Neutrophil (primary cell): ENCODE measurements at regions not wholly inside any gene's neighbourhood (a gene's known extent, or its start where the extent isn't known, plus 50 kb on each side); places are given as distances from the start of the nearest gene placed in this dataset.

Source experiments
- H3K27ac ChIP-seq: fragments of 200-600 bp; sonication (generic); 2 replicates; pipeline ENCODE4 v1.5.1; 2016; ENCODE audit warnings: mild to moderate bottlenecking, moderate library complexity
- H3K27me3 ChIP-seq: fragments of 200-600 bp; sonication (generic); 2 replicates; pipeline ENCODE4 v1.6.0; 2016; ENCODE audit warnings: mild to moderate bottlenecking
- H3K36me3 ChIP-seq: fragments of 200-600 bp; sonication (generic); 2 replicates; pipeline ENCODE4 v1.5.1; 2017
- H3K4me1 ChIP-seq, 2 experiments: fragments of 200-600 bp in 1 of 2; sonication (generic) in 1 of 2; 1 replicate in 1 of 2; 2 replicates in 1 of 2; pipeline versions ENCODE4 v1.5.1 to v1.6.1; 2013 to 2016; ENCODE audit warnings: low read depth in 1 of 2, low read length in 1 of 2, mild to moderate bottlenecking in 1 of 2, moderate library complexity in 1 of 2; ENCODE audit not compliant: control insufficient read depth in 1 of 2, insufficient read depth in 1 of 2
- H3K4me3 ChIP-seq, 2 experiments: fragments of 200-600 bp in 1 of 2; sonication (generic) in 1 of 2; 1 replicate in 1 of 2; 2 replicates in 1 of 2; pipeline ENCODE4 v1.5.1; 2013 to 2016; ENCODE audit warnings: low read depth in 1 of 2, low read length in 1 of 2, mild to moderate bottlenecking in 1 of 2, moderate library complexity in 1 of 2
- H3K9me3 ChIP-seq: fragments of 200-600 bp; sonication (generic); 2 replicates; pipeline ENCODE4 v1.5.1; 2016
- CTCF ChIP-seq: fragments of 200-600 bp; sonication (generic); IDR thresholded peaks from 2 replicates; pipeline ENCODE4 v1.5.1; 2016; ENCODE audit warnings: antibody characterized with exemption

- no peak for TF ChIP-seq CTCF
- Histone ChIP-seq H3K36me3 (no peaks in the 10 kb centered on the region), H3K9me3 (no peaks in the 10 kb centered on the region), H3K27ac (no peak overlapping the region), H3K27me3 (no peaks in the 10 kb centered on the region), H3K4me3 (no peak overlapping the region), H3K4me1 (no peaks in the 10 kb centered on the region)
Measured at GRCh38 chr2:84288293-84288692, 170.8 kb downstream of the SUCLG1 start.

- no peaks in the 10 kb centered on the region for H3K4me1 ChIP-seq
- no peak for TF ChIP-seq CTCF
- H3K4me3 ChIP-seq: no peak overlapping the region
- no peak overlapping the region for H3K27ac ChIP-seq
- H3K27me3 ChIP-seq: no peaks in the 10 kb centered on the region
- no peaks in the 10 kb centered on the region for H3K9me3 ChIP-seq
- no peaks in the 10 kb centered on the region for H3K36me3 ChIP-seq
Measured at GRCh38 chr2:84286878-84287277, 172.2 kb downstream of the SUCLG1 start.

- H3K9me3 ChIP-seq: no peaks in the 10 kb centered on the region
- no peaks in the 10 kb centered on the region for H3K36me3 ChIP-seq
- no peaks in the 10 kb centered on the region for H3K4me1 ChIP-seq
- H3K27me3 ChIP-seq: no peaks in the 10 kb centered on the region
- no peak overlapping the region for H3K27ac ChIP-seq
- TF ChIP-seq CTCF: no peak
- no peak overlapping the region for H3K4me3 ChIP-seq
Measured at GRCh38 chr2:84285056-84285747, 173.9 kb downstream of the SUCLG1 start.

GRCh38 chr2:84283506-84283905, 175.6 kb downstream of the SUCLG1 start:
- no peak for TF ChIP-seq CTCF

GRCh38 chr2:84281510-84281909, 177.6 kb downstream of the SUCLG1 start:
- Histone ChIP-seq H3K4me3 (no peak overlapping the region), H3K27me3 (no peaks in the 10 kb centered on the region), H3K9me3 (no peaks in the 10 kb centered on the region), H3K27ac (no peak overlapping the region), H3K4me1 (no peaks in the 10 kb centered on the region), H3K36me3 (no peaks in the 10 kb centered on the region)
- TF ChIP-seq CTCF: no peak

More at GRCh38 chr2:84283506-84283905, 175.6 kb downstream of the SUCLG1 start:
- Histone ChIP-seq H3K4me3 (no peak overlapping the region), H3K27me3 (no peaks in the 10 kb centered on the region), H3K27ac (no peak overlapping the region), H3K4me1 (no peaks in the 10 kb centered on the region), H3K9me3 (no peaks in the 10 kb centered on the region), H3K36me3 (no peaks in the 10 kb centered on the region)

- no peak overlapping the region for H3K27ac ChIP-seq
- TF ChIP-seq CTCF: no peak
Measured at GRCh38 chr2:84280873-84281272, 178.2 kb downstream of the SUCLG1 start.

More at GRCh38 chr2:84280873-84281272, 178.2 kb downstream of the SUCLG1 start:
- H3K27me3 ChIP-seq: no peaks in the 10 kb centered on the region
- H3K9me3 ChIP-seq: no peaks in the 10 kb centered on the region
- H3K36me3 ChIP-seq: no peaks in the 10 kb centered on the region
- no peak overlapping the region for H3K4me3 ChIP-seq
- H3K4me1 ChIP-seq: no peaks in the 10 kb centered on the region
